Glutamatergic neuron (in vitro differentiated cells): ENCODE measurements at regions not wholly inside any gene's neighbourhood (a gene's known extent, or its start where the extent isn't known, plus 50 kb on each side); places are given as distances from the start of the nearest gene placed in this dataset.

Source experiments
- DNase-seq: peaks from one replicate; pipeline ENCODE4 v3.0.0; 2022
- H3K27ac Mint-ChIP-seq: one replicate; pipeline ENCODE4 v1.8.0; 2020; ENCODE audit warnings: mild to moderate bottlenecking, mixed read lengths, inconsistent platforms; ENCODE audit not compliant: unreplicated experiment
- H3K27me3 Mint-ChIP-seq: one replicate; pipeline ENCODE4 v1.8.0; 2020; ENCODE audit warnings: mild to moderate bottlenecking, moderate library complexity, mixed read lengths, inconsistent platforms; ENCODE audit not compliant: unreplicated experiment
- H3K36me3 Mint-ChIP-seq: one replicate; pipeline ENCODE4 v1.8.0; 2020; ENCODE audit warnings: mild to moderate bottlenecking, mixed read lengths, inconsistent platforms; ENCODE audit not compliant: unreplicated experiment
- H3K4me1 Mint-ChIP-seq: one replicate; pipeline ENCODE4 v1.8.0; 2020; ENCODE audit warnings: mild to moderate bottlenecking, low read depth, mixed read lengths, inconsistent platforms; ENCODE audit not compliant: unreplicated experiment
- H3K4me3 Mint-ChIP-seq: one replicate; pipeline ENCODE4 v1.8.0; 2020; ENCODE audit warnings: mild to moderate bottlenecking, mixed read lengths, inconsistent platforms; ENCODE audit not compliant: unreplicated experiment
- H3K9me3 Mint-ChIP-seq: one replicate; pipeline ENCODE4 v1.8.0; 2020; ENCODE audit warnings: mild to moderate bottlenecking, moderate library complexity, mixed read lengths, inconsistent platforms; ENCODE audit not compliant: unreplicated experiment
- TF ChIP-seq, protein P1 (sequence below): fragments of 200-600 bp; sonication (generic); IDR thresholded peaks from one replicate; pipeline ENCODE4 v1.5.0; 2021; ENCODE audit not compliant: partially characterized antibody, unreplicated experiment

DNA sequence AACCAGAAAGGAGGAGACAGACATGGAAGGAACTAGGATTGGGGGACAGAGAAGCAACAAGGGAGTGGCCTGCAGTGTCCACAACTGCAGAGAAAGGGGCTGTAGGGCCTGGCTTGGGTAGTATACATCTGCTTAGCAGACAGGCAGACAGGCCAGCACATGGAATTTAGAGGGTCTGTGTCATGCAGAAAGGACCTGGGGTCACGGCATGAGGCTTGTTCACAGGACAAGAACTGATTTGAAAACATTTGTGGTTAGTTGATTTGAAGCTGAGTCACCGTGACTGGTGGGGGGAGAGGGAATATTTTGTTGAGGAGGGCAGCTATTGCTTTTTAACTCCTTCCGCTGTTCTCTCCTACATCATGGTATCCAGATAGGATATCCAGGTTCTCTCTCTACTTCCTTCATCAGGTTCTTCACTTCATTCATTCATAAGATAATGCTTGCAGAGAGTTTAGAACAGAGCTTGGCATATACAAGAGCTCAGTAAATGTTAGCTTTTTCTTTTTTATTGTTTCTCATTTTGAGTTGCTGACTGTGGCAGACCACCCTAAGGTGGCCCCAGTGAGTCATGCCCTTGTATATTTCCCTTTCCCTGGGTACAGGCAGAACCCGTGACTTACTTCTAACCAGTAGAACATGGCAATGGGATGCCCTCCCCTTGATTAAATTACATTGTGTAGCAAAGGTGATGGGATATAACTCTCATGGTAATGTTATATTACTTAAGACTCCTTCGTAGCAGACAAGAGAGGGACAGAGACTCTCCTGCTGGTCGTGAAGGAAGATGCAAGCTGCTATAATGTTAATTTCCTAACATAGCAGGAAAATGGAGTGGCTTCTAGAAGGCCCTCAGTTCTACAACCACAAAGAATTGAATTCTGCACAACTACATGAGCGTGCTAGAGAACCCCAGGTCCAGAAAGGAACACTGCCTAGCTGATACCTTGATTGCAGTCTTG lies 95.0 kb upstream of the NMNAT3 start:
- Mint-ChIP-seq H3K9me3 (peaks cover 3% of the 10 kb centered on the region), H3K4me1 (peaks cover 8% of the 10 kb centered on the region), H3K4me3 (no peak overlapping the region), H3K27ac (no peak overlapping the region), H3K27me3 (peaks cover 3% of the 10 kb centered on the region), H3K36me3 (peaks cover 5% of the 10 kb centered on the region)
- TF ChIP-seq, protein P1, sequence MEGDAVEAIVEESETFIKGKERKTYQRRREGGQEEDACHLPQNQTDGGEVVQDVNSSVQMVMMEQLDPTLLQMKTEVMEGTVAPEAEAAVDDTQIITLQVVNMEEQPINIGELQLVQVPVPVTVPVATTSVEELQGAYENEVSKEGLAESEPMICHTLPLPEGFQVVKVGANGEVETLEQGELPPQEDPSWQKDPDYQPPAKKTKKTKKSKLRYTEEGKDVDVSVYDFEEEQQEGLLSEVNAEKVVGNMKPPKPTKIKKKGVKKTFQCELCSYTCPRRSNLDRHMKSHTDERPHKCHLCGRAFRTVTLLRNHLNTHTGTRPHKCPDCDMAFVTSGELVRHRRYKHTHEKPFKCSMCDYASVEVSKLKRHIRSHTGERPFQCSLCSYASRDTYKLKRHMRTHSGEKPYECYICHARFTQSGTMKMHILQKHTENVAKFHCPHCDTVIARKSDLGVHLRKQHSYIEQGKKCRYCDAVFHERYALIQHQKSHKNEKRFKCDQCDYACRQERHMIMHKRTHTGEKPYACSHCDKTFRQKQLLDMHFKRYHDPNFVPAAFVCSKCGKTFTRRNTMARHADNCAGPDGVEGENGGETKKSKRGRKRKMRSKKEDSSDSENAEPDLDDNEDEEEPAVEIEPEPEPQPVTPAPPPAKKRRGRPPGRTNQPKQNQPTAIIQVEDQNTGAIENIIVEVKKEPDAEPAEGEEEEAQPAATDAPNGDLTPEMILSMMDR = no peak
- no peak for DNase-seq

GRCh38 chr3:139771331-139771730 lies 93.6 kb upstream of the NMNAT3 start:
- no peak for DNase-seq
- TF ChIP-seq, protein P1 = no peak
- no peak overlapping the region for H3K27ac Mint-ChIP-seq
- no peaks in the 10 kb centered on the region for H3K9me3 Mint-ChIP-seq
- peaks cover 3% of the 10 kb centered on the region for H3K27me3 Mint-ChIP-seq
- no peak overlapping the region for H3K4me3 Mint-ChIP-seq
- H3K4me1 Mint-ChIP-seq = peaks cover 8% of the 10 kb centered on the region
- peaks cover 5% of the 10 kb centered on the region for H3K36me3 Mint-ChIP-seq

DNA sequence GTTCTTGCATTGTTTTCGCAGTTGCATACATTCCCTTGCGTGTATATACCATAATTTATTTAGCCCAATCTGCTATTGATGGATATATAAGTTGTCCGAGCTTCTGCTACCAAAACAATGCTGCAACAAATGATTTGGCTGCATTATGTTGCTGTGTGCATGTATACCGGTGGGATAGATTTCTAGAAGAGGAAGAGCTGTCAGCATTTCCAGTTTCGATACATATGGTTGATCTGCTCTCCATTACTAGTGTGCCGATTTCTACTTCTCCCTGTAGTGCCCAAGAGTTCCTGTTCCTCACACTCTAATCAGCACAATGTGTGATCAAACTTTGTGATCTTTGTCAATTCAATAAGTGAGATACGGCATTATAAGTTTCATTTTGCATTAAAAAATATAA lies 92.8 kb upstream of the NMNAT3 start:
- Mint-ChIP-seq H3K9me3 (no peaks in the 10 kb centered on the region), H3K27ac (no peak overlapping the region), H3K4me1 (peaks cover 8% of the 10 kb centered on the region), H3K4me3 (no peak overlapping the region), H3K27me3 (peaks cover 3% of the 10 kb centered on the region), H3K36me3 (peaks cover 5% of the 10 kb centered on the region)
- TF ChIP-seq, protein P1 = no peak
- DNase-seq = no peak

DNA sequence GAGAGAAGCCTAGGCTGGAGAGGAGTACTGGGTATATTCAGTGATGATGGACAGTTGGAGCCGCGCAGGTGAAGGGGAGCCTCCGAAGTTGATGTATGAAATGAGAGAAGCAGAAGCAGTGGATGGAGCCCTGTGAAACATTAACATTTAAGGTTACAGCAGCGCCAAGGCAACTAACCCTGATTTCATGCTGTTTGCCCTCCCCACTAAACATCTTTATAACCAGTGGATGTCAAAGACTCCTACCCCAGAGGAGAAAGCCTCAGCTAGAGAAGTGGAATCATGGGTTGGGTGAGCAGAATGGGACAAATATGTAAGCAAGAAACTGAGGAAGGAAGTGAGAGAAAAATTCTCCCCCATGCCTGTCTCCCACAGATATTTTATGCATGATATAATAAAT lies 92.0 kb upstream of the NMNAT3 start:
- TF ChIP-seq, protein P1 = no peak
- Mint-ChIP-seq H3K4me1 (peaks cover 6% of the 10 kb centered on the region), H3K27me3 (peaks cover 3% of the 10 kb centered on the region), H3K36me3 (peaks cover 5% of the 10 kb centered on the region), H3K27ac (no peak overlapping the region), H3K4me3 (no peak overlapping the region), H3K9me3 (no peaks in the 10 kb centered on the region)
- DNase-seq = no peak

- Mint-ChIP-seq H3K27ac (no peak overlapping the region), H3K9me3 (peaks cover 5% of the 10 kb centered on the region), H3K4me3 (no peak overlapping the region), H3K36me3 (no peaks in the 10 kb centered on the region), H3K4me1 (peaks cover 5% of the 10 kb centered on the region), H3K27me3 (no peaks in the 10 kb centered on the region)
- TF ChIP-seq, protein P1 = no peak
- DNase-seq = no peak
Observed at GRCh38 chr3:139764936-139765335, 87.2 kb upstream of the NMNAT3 start.
